SK-N-SH (cell line): ENCODE measurements at regions not wholly inside any gene's neighbourhood (a gene's known extent, or its start where the extent isn't known, plus 50 kb on each side); places are given as distances from the start of the nearest gene placed in this dataset.
A peak's percentile ranks its signal among the peaks of the same experiment; 100 is the strongest.

ENCODE experiments used
- CTCF ChIA-PET: fragments of 300-600, 350-600 bp; formaldehyde crosslinking; extraction: SDS; loops from one replicate; lab custom pipeline; 2021; lab: Yijun Ruan, JAX
- POLR2A ChIA-PET: fragments of 350-600 bp; sonication (Branson Sonifier 250); formaldehyde crosslinking; extraction: SDS; loops from one replicate; lab custom pipeline; 2020; ENCODE audit warnings: antibody characterized with exemption, inconsistent platforms; lab: Yijun Ruan, JAX
- DNase-seq: peaks from one replicate; pipeline ENCODE4 v3.0.0; 2012
- H2AFZ ChIP-seq: fragments of 200-600 bp; sonication (generic); 2 replicates; pipeline ENCODE4 v1.8.1; 2016; ENCODE audit warnings: antibody characterized with exemption, mild to moderate bottlenecking, low read depth
- H3F3A ChIP-seq: fragments of 200-600 bp; sonication (generic); replicated peaks from 2 replicates; pipeline ENCODE3; 2016; ENCODE audit warnings: antibody characterized with exemption, mild to moderate bottlenecking; ENCODE audit not compliant: insufficient read depth
- H3K27ac ChIP-seq, 2 experiments: fragments of 200-500 bp in 1 of 2; fragments of 200-600 bp in 1 of 2; sonication (Bioruptor generic) in 1 of 2; sonication (generic), shearing (Covaris generic) in 1 of 2; 2 replicates each; pipeline versions ENCODE4 v1.5.1 to v1.6.1; 2014 to 2016; ENCODE audit warnings: low read depth in 2 of 2, inconsistent platforms in 1 of 2, low read length in 1 of 2, mild to moderate bottlenecking in 1 of 2, mixed read lengths in 1 of 2
- H3K27me3 ChIP-seq: fragments of 200-600 bp; sonication (generic), shearing (Covaris generic); 2 replicates; pipeline ENCODE4 v1.6.1; 2016; ENCODE audit warnings: mixed run types; ENCODE audit not compliant: insufficient read depth
- H3K36me3 ChIP-seq, 2 experiments: fragments of 200-500 bp in 1 of 2; fragments of 200-600 bp in 1 of 2; sonication (Bioruptor generic) in 1 of 2; sonication (generic) in 1 of 2; replicated peaks in 1 of 2; 2 replicates each; pipeline versions ENCODE3 to v1.5.1; 2014 to 2016; ENCODE audit warnings: low read length in 1 of 2, mild to moderate bottlenecking in 1 of 2; ENCODE audit not compliant: insufficient read depth in 2 of 2, control insufficient read depth in 1 of 2
- H3K4me1 ChIP-seq, 2 experiments: fragments of 200-500 bp in 1 of 2; fragments of 200-600 bp in 1 of 2; sonication (Bioruptor generic) in 1 of 2; sonication (generic), shearing (Covaris generic) in 1 of 2; 2 replicates each; pipeline versions ENCODE4 v1.5.1 to v1.6.1; 2014 to 2016; ENCODE audit warnings: low read depth in 1 of 2, low read length in 1 of 2, mixed run types in 1 of 2; ENCODE audit not compliant: insufficient read depth in 2 of 2, control insufficient read depth in 1 of 2
- H3K4me2 ChIP-seq: fragments of 200-600 bp; sonication (generic), shearing (Covaris generic); 2 replicates; pipeline ENCODE4 v1.6.1; 2017; ENCODE audit warnings: mixed run types
- H3K4me3 ChIP-seq, 2 experiments: fragments of 200-500 bp in 1 of 2; fragments of 200-600 bp in 1 of 2; sonication (Bioruptor generic) in 1 of 2; sonication (generic), shearing (Covaris generic) in 1 of 2; 2 replicates each; pipeline versions ENCODE4 v1.5.1 to v1.8.1; 2014 to 2016; ENCODE audit warnings: low read depth in 2 of 2, inconsistent platforms in 1 of 2, low read length in 1 of 2, mild to moderate bottlenecking in 1 of 2, mixed read lengths in 1 of 2, moderate library complexity in 1 of 2
- H3K79me2 ChIP-seq: fragments of 200-600 bp; sonication (generic); 2 replicates; pipeline ENCODE4 v1.8.1; 2017; ENCODE audit warnings: mild to moderate bottlenecking; ENCODE audit not compliant: insufficient read depth
- H3K9ac ChIP-seq: fragments of 200-600 bp; sonication (generic); 2 replicates; pipeline ENCODE4 v1.6.1; 2017; ENCODE audit warnings: mixed run types
- H3K9me2 ChIP-seq: fragments of 200-600 bp; sonication (generic); 2 replicates; pipeline ENCODE4 v1.6.1; 2017; ENCODE audit warnings: mixed run types
- H3K9me3 ChIP-seq: fragments of 200-600 bp; sonication (generic); 2 replicates; pipeline ENCODE4 v1.6.1; 2017; ENCODE audit warnings: mixed run types, mild to moderate bottlenecking, moderate library complexity
- H4K20me1 ChIP-seq: fragments of 200-600 bp; sonication (generic); 2 replicates; pipeline ENCODE4 v1.6.1; 2017; ENCODE audit warnings: mild to moderate bottlenecking, mixed run types; ENCODE audit not compliant: insufficient read depth
- FOSL2 ChIP-seq: IDR thresholded peaks from 2 replicates; pipeline ENCODE4 v1.4.0; 2012; ENCODE audit warnings: low read depth, mild to moderate bottlenecking, moderate library complexity, borderline replicate concordance
- FOXJ3 ChIP-seq: sonication (generic); formaldehyde crosslinking; IDR thresholded peaks from 2 replicates; pipeline ENCODE4 v1.5.1; 2020; ENCODE audit warnings: mild to moderate bottlenecking, missing genetic modification reagents
- FOXM1 ChIP-seq: IDR thresholded peaks from 2 replicates; pipeline ENCODE4 v1.4.0; 2012; ENCODE audit warnings: low read depth, mild to moderate bottlenecking
- GATA2 ChIP-seq: sonication (generic); formaldehyde crosslinking; IDR thresholded peaks from 2 replicates; pipeline ENCODE4 v1.5.0; 2020; ENCODE audit warnings: mild to moderate bottlenecking, missing genetic modification reagents
- JUND ChIP-seq: IDR thresholded peaks from 2 replicates; pipeline ENCODE4 v1.4.0; 2012
- MXI1 ChIP-seq: IDR thresholded peaks from 2 replicates; pipeline ENCODE4 v1.6.1; 2012; ENCODE audit warnings: mild to moderate bottlenecking, low read depth, low read length, improper control_type of control experiment
- NRF1 ChIP-seq: IDR thresholded peaks from 2 replicates; pipeline ENCODE4 v1.6.1; 2012; ENCODE audit warnings: low read depth, mild to moderate bottlenecking, low read length
- RAD21 ChIP-seq: IDR thresholded peaks from 2 replicates; pipeline ENCODE4 v1.6.1; 2012; ENCODE audit warnings: mild to moderate bottlenecking, low read length
- RCOR1 ChIP-seq: fragments of 150-350 bp; IDR thresholded peaks from 2 replicates; pipeline ENCODE4 v1.6.1; 2017; ENCODE audit warnings: antibody characterized with exemption, low read length
- SMC3 ChIP-seq: IDR thresholded peaks from 2 replicates; pipeline ENCODE4 v1.6.1; 2012; ENCODE audit warnings: low read depth, low read length, improper control_type of control experiment
- TCF12 ChIP-seq: IDR thresholded peaks from 2 replicates; pipeline ENCODE4 v1.4.0; 2012
- WGBS: methylation state at CpG from one replicate; pipeline ENCODE4 v1.1.6; 2017; ENCODE audit warnings: low lambda C conversion rate; 5-methylcytosine and 5-hydroxymethylcytosine counted together
- TF ChIP-seq, protein P1 (sequence below): IDR thresholded peaks from 2 replicates; pipeline ENCODE4 v1.4.0; 2012; ENCODE audit warnings: low read depth
- TF ChIP-seq, protein P2 (sequence below): fragments of 150-350 bp; IDR thresholded peaks from 2 replicates; pipeline ENCODE4 v1.6.1; 2016; ENCODE audit warnings: mild to moderate bottlenecking, low read depth, low read length
- TF ChIP-seq, protein P3 (sequence below): IDR thresholded peaks from 2 replicates; pipeline ENCODE4; 2012
- TF ChIP-seq, protein P4 (sequence below): fragments of 200-600 bp; sonication (generic); IDR thresholded peaks from 2 replicates; pipeline ENCODE4 v1.6.1; 2017; ENCODE audit warnings: antibody characterized with exemption, mild to moderate bottlenecking, moderate library complexity

DNA sequence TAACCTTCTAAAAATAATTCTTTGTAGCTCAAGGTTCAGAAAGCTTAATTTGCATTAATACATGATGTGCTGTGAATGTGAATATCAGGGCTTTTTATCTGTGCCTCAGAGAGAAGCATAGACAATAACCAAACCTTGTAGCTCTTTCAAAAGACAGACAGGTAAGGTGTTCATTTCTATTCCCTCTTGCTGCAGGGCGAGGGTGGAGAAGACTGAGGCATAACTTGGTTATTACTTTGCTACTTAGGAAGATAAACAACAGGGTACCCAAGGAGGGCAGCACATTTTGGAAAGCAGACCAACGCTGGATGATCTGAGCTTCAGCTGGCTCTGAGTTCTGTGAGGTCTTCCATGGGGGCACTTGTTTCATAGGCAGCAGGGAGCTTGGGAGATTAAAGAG lies 408.6 kb upstream of the RARB start:
- WGBS = 58% methylated on average over 2 of the region's 2 CpGs
- ChIA-PET POLR2A (no interaction called here), CTCF (interaction anchor here (0.8 to 1.4 kb wide), 2 partner anchors 11 to 14 kb away, joined by 3 to 4 read pairs; no protein-coding TSS in a partner anchor)
- Histone ChIP-seq H3K27ac (no peak overlapping the region), H3K9me3 (no peaks in the 10 kb centered on the region), H3K4me1 (no peaks in the 10 kb centered on the region), H3K9ac (no peak overlapping the region), H3K4me3 (no peak overlapping the region), H3K27me3 (no peaks in the 10 kb centered on the region), H2AFZ (no peak overlapping the region), H4K20me1 (no peaks in the 10 kb centered on the region), H3K4me2 (no peak overlapping the region), H3F3A (no peaks in the 10 kb centered on the region), H3K79me2 (no peaks in the 10 kb centered on the region), H3K36me3 (no peaks in the 10 kb centered on the region), H3K9me2 (no peaks in the 10 kb centered on the region)
- no peak for DNase-seq
- TF ChIP-seq JUND (no peak), NRF1 (no peak), FOXM1 (no peak), RAD21 (no peak), MXI1 (no peak), FOXJ3 (no peak), TCF12 (no peak), GATA2 (CRISPR knock-in tag) (no peak), RCOR1 (no peak), FOSL2 (no peak)
- TF ChIP-seq, protein P1, sequence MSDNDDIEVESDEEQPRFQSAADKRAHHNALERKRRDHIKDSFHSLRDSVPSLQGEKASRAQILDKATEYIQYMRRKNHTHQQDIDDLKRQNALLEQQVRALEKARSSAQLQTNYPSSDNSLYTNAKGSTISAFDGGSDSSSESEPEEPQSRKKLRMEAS = no peak
- TF ChIP-seq, protein P2, sequence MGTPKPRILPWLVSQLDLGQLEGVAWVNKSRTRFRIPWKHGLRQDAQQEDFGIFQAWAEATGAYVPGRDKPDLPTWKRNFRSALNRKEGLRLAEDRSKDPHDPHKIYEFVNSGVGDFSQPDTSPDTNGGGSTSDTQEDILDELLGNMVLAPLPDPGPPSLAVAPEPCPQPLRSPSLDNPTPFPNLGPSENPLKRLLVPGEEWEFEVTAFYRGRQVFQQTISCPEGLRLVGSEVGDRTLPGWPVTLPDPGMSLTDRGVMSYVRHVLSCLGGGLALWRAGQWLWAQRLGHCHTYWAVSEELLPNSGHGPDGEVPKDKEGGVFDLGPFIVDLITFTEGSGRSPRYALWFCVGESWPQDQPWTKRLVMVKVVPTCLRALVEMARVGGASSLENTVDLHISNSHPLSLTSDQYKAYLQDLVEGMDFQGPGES = no peak
- TF ChIP-seq, protein P3, sequence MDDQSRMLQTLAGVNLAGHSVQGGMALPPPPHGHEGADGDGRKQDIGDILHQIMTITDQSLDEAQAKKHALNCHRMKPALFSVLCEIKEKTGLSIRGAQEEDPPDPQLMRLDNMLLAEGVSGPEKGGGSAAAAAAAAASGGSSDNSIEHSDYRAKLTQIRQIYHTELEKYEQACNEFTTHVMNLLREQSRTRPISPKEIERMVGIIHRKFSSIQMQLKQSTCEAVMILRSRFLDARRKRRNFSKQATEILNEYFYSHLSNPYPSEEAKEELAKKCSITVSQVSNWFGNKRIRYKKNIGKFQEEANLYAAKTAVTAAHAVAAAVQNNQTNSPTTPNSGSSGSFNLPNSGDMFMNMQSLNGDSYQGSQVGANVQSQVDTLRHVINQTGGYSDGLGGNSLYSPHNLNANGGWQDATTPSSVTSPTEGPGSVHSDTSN = no peak

DNA sequence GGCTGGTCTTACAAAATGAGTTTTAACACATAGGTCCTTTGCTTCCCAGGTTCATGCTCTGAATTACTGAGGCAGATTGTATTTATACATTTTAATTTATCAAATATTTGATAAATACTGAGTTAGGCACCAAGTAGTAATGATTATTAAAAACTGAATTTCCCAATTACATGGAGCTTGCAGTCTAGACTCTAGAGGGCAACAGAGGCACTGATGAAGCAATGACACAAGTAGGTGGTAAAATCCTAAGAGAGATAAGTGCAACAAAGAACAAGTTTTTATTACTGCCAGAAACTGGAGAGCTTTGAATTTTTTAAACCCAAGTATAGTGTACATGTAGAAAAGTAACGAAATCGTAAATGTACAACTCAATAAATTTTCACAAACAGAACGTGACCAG lies 406.2 kb upstream of the RARB start:
- no peaks in the 10 kb centered on the region for H3K9me2 ChIP-seq

More for the DNA sequence above, 406.2 kb upstream of the RARB start:
- H4K20me1 ChIP-seq = no peaks in the 10 kb centered on the region
- H3K27ac ChIP-seq = no peak overlapping the region
- H2AFZ ChIP-seq = no peak overlapping the region
- POLR2A ChIA-PET = no interaction called here
- WGBS = 68% methylated on average over 3 of the region's 3 CpGs
- H3K4me1 ChIP-seq = no peaks in the 10 kb centered on the region
- H3K9me3 ChIP-seq = no peaks in the 10 kb centered on the region
- no peaks in the 10 kb centered on the region for H3K27me3 ChIP-seq
- H3K36me3 ChIP-seq = no peaks in the 10 kb centered on the region
- H3K9ac ChIP-seq = no peak overlapping the region
- TF ChIP-seq SMC3 = peak; percentile 44
- TF ChIP-seq, protein P4, sequence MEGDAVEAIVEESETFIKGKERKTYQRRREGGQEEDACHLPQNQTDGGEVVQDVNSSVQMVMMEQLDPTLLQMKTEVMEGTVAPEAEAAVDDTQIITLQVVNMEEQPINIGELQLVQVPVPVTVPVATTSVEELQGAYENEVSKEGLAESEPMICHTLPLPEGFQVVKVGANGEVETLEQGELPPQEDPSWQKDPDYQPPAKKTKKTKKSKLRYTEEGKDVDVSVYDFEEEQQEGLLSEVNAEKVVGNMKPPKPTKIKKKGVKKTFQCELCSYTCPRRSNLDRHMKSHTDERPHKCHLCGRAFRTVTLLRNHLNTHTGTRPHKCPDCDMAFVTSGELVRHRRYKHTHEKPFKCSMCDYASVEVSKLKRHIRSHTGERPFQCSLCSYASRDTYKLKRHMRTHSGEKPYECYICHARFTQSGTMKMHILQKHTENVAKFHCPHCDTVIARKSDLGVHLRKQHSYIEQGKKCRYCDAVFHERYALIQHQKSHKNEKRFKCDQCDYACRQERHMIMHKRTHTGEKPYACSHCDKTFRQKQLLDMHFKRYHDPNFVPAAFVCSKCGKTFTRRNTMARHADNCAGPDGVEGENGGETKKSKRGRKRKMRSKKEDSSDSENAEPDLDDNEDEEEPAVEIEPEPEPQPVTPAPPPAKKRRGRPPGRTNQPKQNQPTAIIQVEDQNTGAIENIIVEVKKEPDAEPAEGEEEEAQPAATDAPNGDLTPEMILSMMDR = peak; percentile 64
- TF ChIP-seq, protein P1 = no peak
- peak; percentile 64 for TF ChIP-seq RAD21
- H3K79me2 ChIP-seq = no peaks in the 10 kb centered on the region
- no peaks in the 10 kb centered on the region for H3F3A ChIP-seq
- DNase-seq = no peak
- no peak overlapping the region for H3K4me3 ChIP-seq
- H3K4me2 ChIP-seq = no peak overlapping the region
- CTCF ChIA-PET = interaction anchor here (0.7 to 1.7 kb wide), 6 partner anchors 8 to 706 kb away, joined by 3 to 11 read pairs (median 4); no protein-coding TSS in a partner anchor
